GM23338 (cell line): ENCODE measurements at regions not wholly inside any gene's neighbourhood (a gene's known extent, or its start where the extent isn't known, plus 50 kb on each side); places are given as distances from the start of the nearest gene placed in this dataset.

ENCODE experiments used
- ATAC-seq: fragments of 200-7000 bp; cut with Tn5 transposase; 3 replicates; pipeline ENCODE4 v1.9.1; 2020
- DNase-seq: peaks from one replicate; pipeline ENCODE4 v3.0.0-alpha.2; 2015; ENCODE audit warnings: low spot score
- H2AFZ ChIP-seq: fragments of 200-600 bp; sonication (generic); 2 replicates; pipeline ENCODE4 v1.8.0; 2016; ENCODE audit warnings: antibody characterized with exemption, mild to moderate bottlenecking, moderate library complexity
- H3F3A ChIP-seq: fragments of 200-600 bp; sonication (generic); replicated peaks from 2 replicates; pipeline ENCODE4 v1.8.0; 2017; ENCODE audit warnings: antibody characterized with exemption, mixed run types, low read depth
- H3K27ac ChIP-seq: fragments of 200-600 bp; sonication (generic); 2 replicates; pipeline ENCODE4 v1.6.1; 2016; ENCODE audit warnings: low read depth
- H3K27me3 ChIP-seq: fragments of 200-600 bp; sonication (generic); 2 replicates; pipeline ENCODE4 v1.8.0; 2016; ENCODE audit warnings: mild to moderate bottlenecking, mixed run types, moderate library complexity; ENCODE audit not compliant: insufficient read depth
- H3K36me3 ChIP-seq: fragments of 200-600 bp; sonication (generic); 2 replicates; pipeline ENCODE4 v1.8.0; 2016; ENCODE audit warnings: mild to moderate bottlenecking; ENCODE audit not compliant: insufficient read depth
- H3K4me1 ChIP-seq: fragments of 200-600 bp; sonication (generic); 2 replicates; pipeline ENCODE4 v1.8.0; 2016; ENCODE audit warnings: mild to moderate bottlenecking, moderate library complexity; ENCODE audit not compliant: insufficient read depth
- H3K4me2 ChIP-seq: fragments of 200-600 bp; sonication (generic); 2 replicates; pipeline ENCODE4 v1.7.1; 2017; ENCODE audit warnings: mixed run types
- H3K4me3 ChIP-seq: fragments of 200-600 bp; sonication (generic); 2 replicates; pipeline ENCODE4 v1.6.1; 2016; ENCODE audit warnings: mixed run types
- H3K79me2 ChIP-seq: fragments of 200-600 bp; sonication (generic); replicated peaks from 2 replicates; pipeline ENCODE4 v1.8.0; 2017; ENCODE audit warnings: mild to moderate bottlenecking; ENCODE audit not compliant: insufficient read depth
- H3K9me2 ChIP-seq: fragments of 200-600 bp; sonication (generic); 2 replicates; pipeline ENCODE4 v1.8.0; 2017; ENCODE audit not compliant: insufficient read depth
- H4K20me1 ChIP-seq: fragments of 200-600 bp; sonication (generic); replicated peaks from 2 replicates; pipeline ENCODE4 v1.8.0; 2017; ENCODE audit warnings: mild to moderate bottlenecking; ENCODE audit not compliant: insufficient read depth
- H3K27ac Mint-ChIP-seq: 2 replicates; pipeline ENCODE4 v1.8.0; 2020; ENCODE audit warnings: inconsistent platforms, mild to moderate bottlenecking, moderate library complexity, mixed read lengths
- H3K27me3 Mint-ChIP-seq: 3 replicates; pipeline ENCODE4 v1.8.0; 2022; ENCODE audit warnings: low read depth, mild to moderate bottlenecking, moderate library complexity, mixed read lengths, inconsistent platforms; ENCODE audit not compliant: insufficient read depth, poor library complexity
- H3K36me3 Mint-ChIP-seq: 3 replicates; pipeline ENCODE4 v1.8.0; 2021; ENCODE audit warnings: low read depth, mild to moderate bottlenecking, inconsistent platforms, moderate library complexity, mixed read lengths
- H3K4me1 Mint-ChIP-seq: 3 replicates; pipeline ENCODE4 v1.8.0; 2020; ENCODE audit warnings: mild to moderate bottlenecking, inconsistent platforms, mixed read lengths
- H3K4me3 Mint-ChIP-seq: 3 replicates; pipeline ENCODE4 v1.8.0; 2021; ENCODE audit warnings: moderate library complexity, mild to moderate bottlenecking, inconsistent platforms, mixed read lengths
- H3K9me3 Mint-ChIP-seq: 3 replicates; pipeline ENCODE4 v1.8.0; 2020; ENCODE audit warnings: moderate library complexity, mild to moderate bottlenecking, inconsistent platforms, mixed read lengths
- CREB1 ChIP-seq: fragments of 250-450 bp; sonication (Bioruptor Pico); IDR thresholded peaks from 2 replicates; pipeline ENCODE4 v1.5.0; 2020; ENCODE audit warnings: low read depth, mild to moderate bottlenecking, moderate library complexity
- EZH2 ChIP-seq: fragments of 200-600 bp; sonication (generic); IDR thresholded peaks from one replicate; pipeline ENCODE4 v1.8.0; 2017; ENCODE audit warnings: antibody characterized with exemption, mild to moderate bottlenecking, low read depth; ENCODE audit not compliant: unreplicated experiment
- EZH2phosphoT487 ChIP-seq: fragments of 200-600 bp; sonication (generic); IDR thresholded peaks from one replicate; pipeline ENCODE4 v1.8.1; 2018; ENCODE audit warnings: antibody characterized with exemption; ENCODE audit not compliant: unreplicated experiment
- JUNB ChIP-seq: IDR thresholded peaks from one replicate; pipeline ENCODE4 v1.6.1; 2016; ENCODE audit warnings: antibody characterized with exemption; ENCODE audit not compliant: unreplicated experiment
- NANOG ChIP-seq: IDR thresholded peaks from 2 replicates; pipeline ENCODE4 v1.6.1; 2016; ENCODE audit warnings: antibody characterized with exemption, borderline replicate concordance
- POLR2AphosphoS5 ChIP-seq: IDR thresholded peaks from 2 replicates; pipeline ENCODE4 v1.6.1; 2016; ENCODE audit warnings: antibody characterized with exemption, low read depth
- STAT1 ChIP-seq: IDR thresholded peaks from one replicate; pipeline ENCODE4 v1.6.1; 2016; ENCODE audit warnings: antibody characterized with exemption; ENCODE audit not compliant: unreplicated experiment
- ZNF114 ChIP-seq: fragments of 250-450 bp; sonication (Bioruptor Pico); IDR thresholded peaks from 2 replicates; pipeline ENCODE4 v1.5.0; 2020; ENCODE audit warnings: mild to moderate bottlenecking, moderate library complexity
- ZNF331 ChIP-seq: fragments of 250-450 bp; sonication (Bioruptor Pico); IDR thresholded peaks from 2 replicates; pipeline ENCODE4 v1.5.0; 2020; ENCODE audit warnings: low read depth, mild to moderate bottlenecking, moderate library complexity
- TF ChIP-seq, protein P1 (sequence below), 2 experiments: fragments of 200-600 bp in 1 of 2; sonication (generic) in 1 of 2; conservative IDR thresholded peaks; 2 replicates each; pipeline versions ENCODE4 v1.5.1 to v1.6.1; 2016 to 2017; ENCODE audit warnings: antibody characterized with exemption in 2 of 2, low read depth in 2 of 2, mild to moderate bottlenecking in 2 of 2, moderate library complexity in 1 of 2
- TF ChIP-seq, protein P2 (sequence below): IDR thresholded peaks from 2 replicates; pipeline ENCODE4 v1.6.1; 2016; ENCODE audit warnings: antibody characterized with exemption
- TF ChIP-seq, protein P3 (sequence below): fragments of 250-450 bp; sonication (Bioruptor Pico); IDR thresholded peaks from 2 replicates; pipeline ENCODE4 v1.5.0; 2020; ENCODE audit warnings: mild to moderate bottlenecking, moderate library complexity
- TF ChIP-seq, protein P4 (sequence below): IDR thresholded peaks from one replicate; pipeline ENCODE4 v1.6.1; 2018; ENCODE audit warnings: antibody characterized with exemption; ENCODE audit not compliant: unreplicated experiment

DNA sequence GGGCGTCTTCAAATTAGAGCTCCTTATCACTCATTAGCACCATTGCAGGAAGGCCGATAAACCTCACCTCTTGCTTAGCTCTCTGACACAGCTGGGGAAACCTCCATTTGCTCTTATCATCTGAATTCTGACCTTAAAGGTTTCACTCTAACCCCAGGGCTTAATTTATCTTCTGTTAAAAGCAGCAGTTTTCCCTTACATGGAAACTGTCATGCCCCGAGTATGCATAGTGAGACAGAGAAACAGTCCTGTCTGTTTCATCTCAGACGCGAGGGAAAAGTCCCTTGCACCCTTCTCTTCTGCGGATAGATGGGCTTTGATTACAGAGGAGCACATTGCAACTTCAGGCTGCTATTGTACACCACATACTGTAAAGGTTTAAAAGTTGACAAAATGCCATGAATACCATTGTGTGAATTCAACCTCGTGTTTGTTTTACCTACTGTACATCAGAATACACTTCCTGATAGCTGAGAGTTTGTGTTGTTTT lies 191.5 kb upstream of the BMP2 start:
- H3K27ac Mint-ChIP-seq = no peak overlapping the region
- H3K27me3 Mint-ChIP-seq = no peaks in the 10 kb centered on the region
- Histone ChIP-seq H3K9me2 (no peaks in the 10 kb centered on the region), H3K27me3 (no peaks in the 10 kb centered on the region), H3K79me2 (no peaks in the 10 kb centered on the region), H3K4me2 (no peak overlapping the region), H4K20me1 (no peaks in the 10 kb centered on the region), H3K27ac (no peak overlapping the region), H2AFZ (no peak overlapping the region), H3F3A (no peaks in the 10 kb centered on the region), H3K4me1 (0 out of 2 replicates have a peak, but pooled peaks cover 5% of the 10 kb centered on the region), H3K4me3 (no peak overlapping the region), H3K36me3 (no peaks in the 10 kb centered on the region)
- H3K4me1 Mint-ChIP-seq = peaks cover 4% of the 10 kb centered on the region; the same call in 1 of the 3 replicates
- DNase-seq = no peak
- ATAC-seq = no peak
- H3K4me3 Mint-ChIP-seq = no peak overlapping the region
- H3K9me3 Mint-ChIP-seq = no peaks in the 10 kb centered on the region
- TF ChIP-seq, protein P1, sequence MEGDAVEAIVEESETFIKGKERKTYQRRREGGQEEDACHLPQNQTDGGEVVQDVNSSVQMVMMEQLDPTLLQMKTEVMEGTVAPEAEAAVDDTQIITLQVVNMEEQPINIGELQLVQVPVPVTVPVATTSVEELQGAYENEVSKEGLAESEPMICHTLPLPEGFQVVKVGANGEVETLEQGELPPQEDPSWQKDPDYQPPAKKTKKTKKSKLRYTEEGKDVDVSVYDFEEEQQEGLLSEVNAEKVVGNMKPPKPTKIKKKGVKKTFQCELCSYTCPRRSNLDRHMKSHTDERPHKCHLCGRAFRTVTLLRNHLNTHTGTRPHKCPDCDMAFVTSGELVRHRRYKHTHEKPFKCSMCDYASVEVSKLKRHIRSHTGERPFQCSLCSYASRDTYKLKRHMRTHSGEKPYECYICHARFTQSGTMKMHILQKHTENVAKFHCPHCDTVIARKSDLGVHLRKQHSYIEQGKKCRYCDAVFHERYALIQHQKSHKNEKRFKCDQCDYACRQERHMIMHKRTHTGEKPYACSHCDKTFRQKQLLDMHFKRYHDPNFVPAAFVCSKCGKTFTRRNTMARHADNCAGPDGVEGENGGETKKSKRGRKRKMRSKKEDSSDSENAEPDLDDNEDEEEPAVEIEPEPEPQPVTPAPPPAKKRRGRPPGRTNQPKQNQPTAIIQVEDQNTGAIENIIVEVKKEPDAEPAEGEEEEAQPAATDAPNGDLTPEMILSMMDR (conservative IDR thresholded peaks at IDR 0.05; ENCODE audit: low read depth in 2 of 2) = no peak
- TF ChIP-seq JUNB (no peak), ZNF331 (CRISPR knock-in tag) (no peak), ZNF114 (no peak), EZH2phosphoT487 (no peak), STAT1 (no peak), POLR2AphosphoS5 (no peak), EZH2 (no peak), CREB1 (no peak), NANOG (no peak)
- TF ChIP-seq, protein P2, sequence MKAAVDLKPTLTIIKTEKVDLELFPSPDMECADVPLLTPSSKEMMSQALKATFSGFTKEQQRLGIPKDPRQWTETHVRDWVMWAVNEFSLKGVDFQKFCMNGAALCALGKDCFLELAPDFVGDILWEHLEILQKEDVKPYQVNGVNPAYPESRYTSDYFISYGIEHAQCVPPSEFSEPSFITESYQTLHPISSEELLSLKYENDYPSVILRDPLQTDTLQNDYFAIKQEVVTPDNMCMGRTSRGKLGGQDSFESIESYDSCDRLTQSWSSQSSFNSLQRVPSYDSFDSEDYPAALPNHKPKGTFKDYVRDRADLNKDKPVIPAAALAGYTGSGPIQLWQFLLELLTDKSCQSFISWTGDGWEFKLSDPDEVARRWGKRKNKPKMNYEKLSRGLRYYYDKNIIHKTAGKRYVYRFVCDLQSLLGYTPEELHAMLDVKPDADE = no peak
- TF ChIP-seq, protein P3, sequence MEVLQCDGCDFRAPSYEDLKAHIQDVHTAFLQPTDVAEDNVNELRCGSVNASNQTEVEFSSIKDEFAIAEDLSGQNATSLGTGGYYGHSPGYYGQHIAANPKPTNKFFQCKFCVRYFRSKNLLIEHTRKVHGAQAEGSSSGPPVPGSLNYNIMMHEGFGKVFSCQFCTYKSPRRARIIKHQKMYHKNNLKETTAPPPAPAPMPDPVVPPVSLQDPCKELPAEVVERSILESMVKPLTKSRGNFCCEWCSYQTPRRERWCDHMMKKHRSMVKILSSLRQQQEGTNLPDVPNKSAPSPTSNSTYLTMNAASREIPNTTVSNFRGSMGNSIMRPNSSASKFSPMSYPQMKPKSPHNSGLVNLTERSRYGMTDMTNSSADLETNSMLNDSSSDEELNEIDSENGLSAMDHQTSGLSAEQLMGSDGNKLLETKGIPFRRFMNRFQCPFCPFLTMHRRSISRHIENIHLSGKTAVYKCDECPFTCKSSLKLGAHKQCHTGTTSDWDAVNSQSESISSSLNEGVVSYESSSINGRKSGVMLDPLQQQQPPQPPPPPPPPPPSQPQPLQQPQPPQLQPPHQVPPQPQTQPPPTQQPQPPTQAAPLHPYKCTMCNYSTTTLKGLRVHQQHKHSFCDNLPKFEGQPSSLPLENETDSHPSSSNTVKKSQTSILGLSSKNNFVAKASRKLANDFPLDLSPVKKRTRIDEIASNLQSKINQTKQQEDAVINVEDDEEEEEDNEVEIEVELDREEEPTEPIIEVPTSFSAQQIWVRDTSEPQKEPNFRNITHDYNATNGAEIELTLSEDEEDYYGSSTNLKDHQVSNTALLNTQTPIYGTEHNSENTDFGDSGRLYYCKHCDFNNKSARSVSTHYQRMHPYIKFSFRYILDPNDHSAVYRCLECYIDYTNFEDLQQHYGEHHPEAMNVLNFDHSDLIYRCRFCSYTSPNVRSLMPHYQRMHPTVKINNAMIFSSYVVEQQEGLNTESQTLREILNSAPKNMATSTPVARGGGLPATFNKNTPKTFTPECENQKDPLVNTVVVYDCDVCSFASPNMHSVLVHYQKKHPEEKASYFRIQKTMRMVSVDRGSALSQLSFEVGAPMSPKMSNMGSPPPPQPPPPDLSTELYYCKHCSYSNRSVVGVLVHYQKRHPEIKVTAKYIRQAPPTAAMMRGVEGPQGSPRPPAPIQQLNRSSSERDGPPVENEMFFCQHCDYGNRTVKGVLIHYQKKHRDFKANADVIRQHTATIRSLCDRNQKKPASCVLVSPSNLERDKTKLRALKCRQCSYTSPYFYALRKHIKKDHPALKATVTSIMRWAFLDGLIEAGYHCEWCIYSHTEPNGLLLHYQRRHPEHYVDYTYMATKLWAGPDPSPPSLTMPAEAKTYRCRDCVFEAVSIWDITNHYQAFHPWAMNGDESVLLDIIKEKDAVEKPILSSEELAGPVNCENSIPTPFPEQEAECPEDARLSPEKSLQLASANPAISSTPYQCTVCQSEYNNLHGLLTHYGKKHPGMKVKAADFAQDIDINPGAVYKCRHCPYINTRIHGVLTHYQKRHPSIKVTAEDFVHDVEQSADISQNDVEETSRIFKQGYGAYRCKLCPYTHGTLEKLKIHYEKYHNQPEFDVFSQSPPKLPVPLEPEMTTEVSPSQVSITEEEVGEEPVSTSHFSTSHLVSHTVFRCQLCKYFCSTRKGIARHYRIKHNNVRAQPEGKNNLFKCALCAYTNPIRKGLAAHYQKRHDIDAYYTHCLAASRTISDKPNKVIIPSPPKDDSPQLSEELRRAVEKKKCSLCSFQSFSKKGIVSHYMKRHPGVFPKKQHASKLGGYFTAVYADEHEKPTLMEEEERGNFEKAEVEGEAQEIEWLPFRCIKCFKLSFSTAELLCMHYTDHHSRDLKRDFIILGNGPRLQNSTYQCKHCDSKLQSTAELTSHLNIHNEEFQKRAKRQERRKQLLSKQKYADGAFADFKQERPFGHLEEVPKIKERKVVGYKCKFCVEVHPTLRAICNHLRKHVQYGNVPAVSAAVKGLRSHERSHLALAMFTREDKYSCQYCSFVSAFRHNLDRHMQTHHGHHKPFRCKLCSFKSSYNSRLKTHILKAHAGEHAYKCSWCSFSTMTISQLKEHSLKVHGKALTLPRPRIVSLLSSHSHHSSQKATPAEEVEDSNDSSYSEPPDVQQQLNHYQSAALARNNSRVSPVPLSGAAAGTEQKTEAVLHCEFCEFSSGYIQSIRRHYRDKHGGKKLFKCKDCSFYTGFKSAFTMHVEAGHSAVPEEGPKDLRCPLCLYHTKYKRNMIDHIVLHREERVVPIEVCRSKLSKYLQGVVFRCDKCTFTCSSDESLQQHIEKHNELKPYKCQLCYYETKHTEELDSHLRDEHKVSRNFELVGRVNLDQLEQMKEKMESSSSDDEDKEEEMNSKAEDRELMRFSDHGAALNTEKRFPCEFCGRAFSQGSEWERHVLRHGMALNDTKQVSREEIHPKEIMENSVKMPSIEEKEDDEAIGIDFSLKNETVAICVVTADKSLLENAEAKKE (CRISPR knock-in tag) = no peak
- TF ChIP-seq, protein P4, sequence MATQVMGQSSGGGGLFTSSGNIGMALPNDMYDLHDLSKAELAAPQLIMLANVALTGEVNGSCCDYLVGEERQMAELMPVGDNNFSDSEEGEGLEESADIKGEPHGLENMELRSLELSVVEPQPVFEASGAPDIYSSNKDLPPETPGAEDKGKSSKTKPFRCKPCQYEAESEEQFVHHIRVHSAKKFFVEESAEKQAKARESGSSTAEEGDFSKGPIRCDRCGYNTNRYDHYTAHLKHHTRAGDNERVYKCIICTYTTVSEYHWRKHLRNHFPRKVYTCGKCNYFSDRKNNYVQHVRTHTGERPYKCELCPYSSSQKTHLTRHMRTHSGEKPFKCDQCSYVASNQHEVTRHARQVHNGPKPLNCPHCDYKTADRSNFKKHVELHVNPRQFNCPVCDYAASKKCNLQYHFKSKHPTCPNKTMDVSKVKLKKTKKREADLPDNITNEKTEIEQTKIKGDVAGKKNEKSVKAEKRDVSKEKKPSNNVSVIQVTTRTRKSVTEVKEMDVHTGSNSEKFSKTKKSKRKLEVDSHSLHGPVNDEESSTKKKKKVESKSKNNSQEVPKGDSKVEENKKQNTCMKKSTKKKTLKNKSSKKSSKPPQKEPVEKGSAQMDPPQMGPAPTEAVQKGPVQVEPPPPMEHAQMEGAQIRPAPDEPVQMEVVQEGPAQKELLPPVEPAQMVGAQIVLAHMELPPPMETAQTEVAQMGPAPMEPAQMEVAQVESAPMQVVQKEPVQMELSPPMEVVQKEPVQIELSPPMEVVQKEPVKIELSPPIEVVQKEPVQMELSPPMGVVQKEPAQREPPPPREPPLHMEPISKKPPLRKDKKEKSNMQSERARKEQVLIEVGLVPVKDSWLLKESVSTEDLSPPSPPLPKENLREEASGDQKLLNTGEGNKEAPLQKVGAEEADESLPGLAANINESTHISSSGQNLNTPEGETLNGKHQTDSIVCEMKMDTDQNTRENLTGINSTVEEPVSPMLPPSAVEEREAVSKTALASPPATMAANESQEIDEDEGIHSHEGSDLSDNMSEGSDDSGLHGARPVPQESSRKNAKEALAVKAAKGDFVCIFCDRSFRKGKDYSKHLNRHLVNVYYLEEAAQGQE = no peak
- H3K36me3 Mint-ChIP-seq = no peaks in the 10 kb centered on the region
